A549 (cell line): ENCODE measurements at regions not wholly inside any gene's neighbourhood (a gene's known extent, or its start where the extent isn't known, plus 50 kb on each side); places are given as distances from the start of the nearest gene placed in this dataset.

Source experiments
- ATAC-seq, 2 experiments: fragments of 200-7000 bp in 1 of 2; fragments of >200 bp in 1 of 2; cut with Nextera tagmentation in 1 of 2; cut with Tn5 transposase in 1 of 2; 3 replicates each; pipeline versions ENCODE4 v1.8.0 to v1.9.1; 2018 to 2020; ENCODE audit warnings: mild to moderate bottlenecking in 1 of 2, moderate library complexity in 1 of 2
- CTCF ChIA-PET: fragments of 300-600 bp; sonication (Branson Sonifier 250); formaldehyde crosslinking; extraction: SDS; loops from one replicate; lab custom pipeline; 2021; ENCODE audit warnings: antibody characterized with exemption, inconsistent platforms; lab: Yijun Ruan, JAX
- POLR2A ChIA-PET: fragments of 350-600 bp; formaldehyde crosslinking; extraction: SDS; loops from one replicate; lab custom pipeline; 2021; ENCODE audit warnings: antibody characterized with exemption, inconsistent platforms; lab: Yijun Ruan, JAX
- DNase-seq, 2 experiments: peaks; one replicate each; pipeline versions ENCODE4 v3.0.0 to v3.0.0-alpha.2; 2011 to 2016; ENCODE audit warnings: low read depth in 1 of 2, low spot score in 1 of 2
- FAIRE-seq: peaks from 2 replicates; lab custom pipeline; 2011; peaks lifted over from hg19 to GRCh38; lab: Jason Lieb, UNC
- H3K27ac ChIP-seq, 2 experiments: fragments of >200 bp; sonication (Bioruptor Twin); formaldehyde crosslinking; 3 replicates each; pipeline ENCODE4 v1.5.1; 2016 to 2017
- H3K4me1 ChIP-seq: fragments of >200 bp; sonication (Bioruptor Twin); formaldehyde crosslinking; 3 replicates; pipeline ENCODE4 v1.6.1; 2016
- H3K4me2 ChIP-seq: fragments of >200 bp; sonication (Bioruptor Twin); formaldehyde crosslinking; 3 replicates; pipeline ENCODE4 v1.6.1; 2016
- H3K4me3 ChIP-seq: fragments of >200 bp; sonication (Bioruptor Twin); formaldehyde crosslinking; 3 replicates; pipeline ENCODE4 v1.5.1; 2016
- H3K9me3 ChIP-seq: fragments of >200 bp; sonication (Bioruptor Twin); formaldehyde crosslinking; 3 replicates; pipeline ENCODE4 v1.6.1; 2016
- CBX2 ChIP-seq: fragments of 200-600 bp; sonication (generic); IDR thresholded peaks from 2 replicates; pipeline ENCODE4 v1.6.1; 2016; ENCODE audit warnings: low read depth, mild to moderate bottlenecking, borderline replicate concordance
- CEBPB ChIP-seq, 2 experiments: fragments of >200 bp in 1 of 2; sonication (Bioruptor Twin) in 1 of 2; formaldehyde crosslinking in 1 of 2; IDR thresholded peaks; 2 replicates each; pipeline ENCODE4 v1.6.1; 2012 to 2016
- CHD4 ChIP-seq: fragments of 200-600 bp; sonication (generic); IDR thresholded peaks from 2 replicates; pipeline ENCODE4 v1.6.1; 2016; ENCODE audit warnings: antibody characterized with exemption, mild to moderate bottlenecking, borderline replicate concordance
- EHMT2 ChIP-seq: fragments of 200-600 bp; sonication (generic); IDR thresholded peaks from 2 replicates; pipeline ENCODE4 v1.6.1; 2016; ENCODE audit warnings: antibody characterized with exemption, low read depth, mild to moderate bottlenecking, moderate library complexity
- ELK1 ChIP-seq: fragments of 150-350 bp; IDR thresholded peaks from 2 replicates; pipeline ENCODE4 v1.6.1; 2014; ENCODE audit warnings: low read depth, mild to moderate bottlenecking, low read length
- FOSL2 ChIP-seq, 2 experiments: fragments of 450-650 bp in 1 of 2; fragments of >200 bp in 1 of 2; sonication (Bioruptor Twin) in 1 of 2; formaldehyde crosslinking; IDR thresholded peaks; 2 replicates each; pipeline versions ENCODE4 v1.5.0 to v1.6.1; 2016 to 2020; ENCODE audit warnings: mild to moderate bottlenecking in 1 of 2, moderate library complexity in 1 of 2
- FOXS1 ChIP-seq: fragments of 250-450 bp; sonication (Bioruptor Pico); IDR thresholded peaks from 2 replicates; pipeline ENCODE4 v1.5.0; 2020; ENCODE audit warnings: mild to moderate bottlenecking, moderate library complexity
- HEYL ChIP-seq: fragments of 250-450 bp; sonication (Bioruptor Pico); IDR thresholded peaks from 2 replicates; pipeline ENCODE4 v1.8.0; 2021; ENCODE audit warnings: mild to moderate bottlenecking, moderate library complexity
- HOXB13 ChIP-seq: fragments of 250-450 bp; sonication (Bioruptor Pico); IDR thresholded peaks from 2 replicates; pipeline ENCODE4 v1.5.0; 2020; ENCODE audit warnings: low read depth, mild to moderate bottlenecking, moderate library complexity
- HOXB5 ChIP-seq: fragments of 250-450 bp; sonication (Bioruptor Pico); IDR thresholded peaks from 2 replicates; pipeline ENCODE4 v1.5.0; 2020; ENCODE audit warnings: mild to moderate bottlenecking, moderate library complexity
- MAFK ChIP-seq: fragments of 450-650 bp; IDR thresholded peaks from 2 replicates; pipeline ENCODE4 v1.6.1; 2014; ENCODE audit not compliant: partially characterized antibody
- MAZ ChIP-seq: fragments of 150-350 bp; IDR thresholded peaks from 2 replicates; pipeline ENCODE4 v1.6.1; 2014; ENCODE audit warnings: antibody characterized with exemption, low read depth, low read length, borderline replicate concordance
- PBX3 ChIP-seq: IDR thresholded peaks from 2 replicates; pipeline ENCODE4 v1.6.1; 2012
- PHF8 ChIP-seq: fragments of 200-600 bp; sonication (generic); IDR thresholded peaks from 2 replicates; pipeline ENCODE4 v1.6.1; 2016; ENCODE audit warnings: low read depth, mild to moderate bottlenecking, antibody characterized with exemption, moderate library complexity, borderline replicate concordance
- RAD21 ChIP-seq, 2 experiments: fragments of >200 bp in 1 of 2; sonication (Bioruptor Twin) in 1 of 2; formaldehyde crosslinking in 1 of 2; IDR thresholded peaks in 1 of 2; conservative IDR thresholded peaks in 1 of 2; 2 replicates in 1 of 2; 3 replicates in 1 of 2; pipeline ENCODE4 v1.6.1; 2012 to 2018; ENCODE audit warnings: inconsistent platforms in 1 of 2
- RCOR1 ChIP-seq: fragments of 150-350 bp; IDR thresholded peaks from 2 replicates; pipeline ENCODE4 v1.6.1; 2014; ENCODE audit warnings: antibody characterized with exemption, low read length, low read depth
- REST ChIP-seq: fragments of 200-600 bp; sonication (generic); IDR thresholded peaks from 2 replicates; pipeline ENCODE4 v1.6.1; 2016; ENCODE audit warnings: antibody characterized with exemption, mild to moderate bottlenecking, moderate library complexity
- RNF2 ChIP-seq: fragments of 200-600 bp; sonication (generic); IDR thresholded peaks from 2 replicates; pipeline ENCODE4 v1.6.1; 2016; ENCODE audit warnings: low read depth, mild to moderate bottlenecking, antibody characterized with exemption, moderate library complexity, borderline replicate concordance
- SMC3 ChIP-seq: fragments of >200 bp; sonication (Bioruptor Twin); formaldehyde crosslinking; IDR thresholded peaks from 3 replicates; pipeline ENCODE4 v1.6.1; 2018; ENCODE audit warnings: inconsistent platforms
- TFCP2L1 ChIP-seq: fragments of 250-450 bp; sonication (Bioruptor Pico); IDR thresholded peaks from 2 replicates; pipeline ENCODE4 v1.5.0; 2021; ENCODE audit warnings: mild to moderate bottlenecking
- TP53 ChIP-seq: fragments of 250-450 bp; sonication (Bioruptor Pico); IDR thresholded peaks from 2 replicates; pipeline ENCODE4 v1.5.0; 2021; ENCODE audit warnings: mild to moderate bottlenecking, moderate library complexity
- ZNF302 ChIP-seq: fragments of 250-450 bp; sonication (Bioruptor Pico); IDR thresholded peaks from 2 replicates; pipeline ENCODE4 v1.9.0; 2021; ENCODE audit warnings: inconsistent platforms, mild to moderate bottlenecking, moderate library complexity
- ZSCAN20 ChIP-seq: fragments of 250-450 bp; sonication (Bioruptor Pico); IDR thresholded peaks from 2 replicates; pipeline ENCODE4 v1.8.0; 2022; ENCODE audit warnings: mild to moderate bottlenecking, moderate library complexity
- WGBS: methylation state at CpG from one replicate; pipeline ENCODE4 v1.1.6; 2017; ENCODE audit errors: missing lambda C conversion rate; 5-methylcytosine and 5-hydroxymethylcytosine counted together
- TF ChIP-seq, protein P1 (sequence below): IDR thresholded peaks from 2 replicates; pipeline ENCODE4 v1.6.1; 2012; ENCODE audit warnings: low read depth, borderline replicate concordance

DNA sequence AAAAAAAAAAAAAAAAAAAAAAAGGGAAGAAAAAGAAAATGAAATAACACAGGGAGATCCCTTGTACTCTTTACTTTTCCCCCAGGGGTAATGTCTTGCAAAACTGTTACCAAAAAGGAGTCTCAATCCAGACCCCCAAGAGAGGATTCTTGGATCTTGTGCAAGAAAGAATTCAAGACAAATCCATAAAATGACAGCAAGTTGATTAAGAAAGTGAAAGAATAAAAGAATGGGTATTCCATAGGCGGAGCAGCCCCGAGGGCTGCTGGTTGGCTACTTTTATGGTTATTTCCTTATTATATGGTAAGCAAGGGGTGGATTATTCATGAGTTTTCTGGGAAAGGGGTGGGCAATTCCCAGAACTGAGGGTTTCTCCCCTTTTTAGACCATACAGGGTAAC lies 604.3 kb upstream of the AMELY start:
- FAIRE-seq = no peak
- WGBS = 11% methylated on average over 2 of the region's 2 CpGs
- H3K4me1 ChIP-seq = no peaks in the 10 kb centered on the region
- ChIA-PET CTCF (no interaction called here), POLR2A (no interaction called here)
- H3K4me3 ChIP-seq = no peak overlapping the region
- no peak overlapping the region for H3K4me2 ChIP-seq
- no peak for DNase-seq
- H3K9me3 ChIP-seq = no peaks in the 10 kb centered on the region
- no peak overlapping the region for H3K27ac ChIP-seq
- ATAC-seq = no peak
- no peak for TF ChIP-seq CEBPB (IDR thresholded peaks at IDR 0.05)
- TF ChIP-seq RNF2 = no peak
- TF ChIP-seq CHD4 = no peak
- no peak for TF ChIP-seq FOSL2 (IDR thresholded peaks at IDR 0.05)
- TF ChIP-seq FOSL2 (CRISPR knock-in tag; IDR thresholded peaks at IDR 0.05) = no peak
- no peak for TF ChIP-seq PHF8
- TF ChIP-seq HEYL = no peak
- TF ChIP-seq ELK1 = no peak
- TF ChIP-seq EHMT2 = no peak
- TF ChIP-seq REST = no peak
- TF ChIP-seq TFCP2L1 (CRISPR knock-in tag) = no peak
- TF ChIP-seq MAFK = no peak
- TF ChIP-seq, protein P1, sequence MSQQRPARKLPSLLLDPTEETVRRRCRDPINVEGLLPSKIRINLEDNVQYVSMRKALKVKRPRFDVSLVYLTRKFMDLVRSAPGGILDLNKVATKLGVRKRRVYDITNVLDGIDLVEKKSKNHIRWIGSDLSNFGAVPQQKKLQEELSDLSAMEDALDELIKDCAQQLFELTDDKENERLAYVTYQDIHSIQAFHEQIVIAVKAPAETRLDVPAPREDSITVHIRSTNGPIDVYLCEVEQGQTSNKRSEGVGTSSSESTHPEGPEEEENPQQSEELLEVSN = no peak
- no peak for TF ChIP-seq SMC3
- TF ChIP-seq RCOR1 = no peak
- TF ChIP-seq HOXB5 (CRISPR knock-in tag) = no peak
- no peak for TF ChIP-seq HOXB13 (CRISPR knock-in tag)
- no peak for TF ChIP-seq ZNF302 (CRISPR knock-in tag)
- no peak for TF ChIP-seq CBX2
- TF ChIP-seq RAD21 (conservative IDR thresholded peaks at IDR 0.05 in 1 of 2, IDR thresholded peaks at IDR 0.05 in 1 of 2) = no peak
- TF ChIP-seq TP53 (CRISPR knock-in tag) = no peak

GRCh38 chrY:7502896-7503295 lies 591.3 kb upstream of the AMELY start:
- H3K27ac ChIP-seq = no peak overlapping the region
- no peaks in the 10 kb centered on the region for H3K9me3 ChIP-seq
- WGBS = 6% methylated on average over 3 of the region's 5 CpGs
- TF ChIP-seq CHD4 (no peak), FOXS1 (no peak), MAZ (no peak), SMC3 (no peak), PBX3 (no peak), ZSCAN20 (no peak)
- TF ChIP-seq, protein P1 = no peak
- no peak overlapping the region for H3K4me2 ChIP-seq
- H3K4me1 ChIP-seq = no peaks in the 10 kb centered on the region
- no peak overlapping the region for H3K4me3 ChIP-seq
- POLR2A ChIA-PET = no interaction called here
- no peak for FAIRE-seq
- DNase-seq = no peak
- ATAC-seq = no peak
- CTCF ChIA-PET = no interaction called here
